ENCODE measurements at regions not wholly inside any gene's neighbourhood (a gene's known extent, or its start where the extent isn't known, plus 50 kb on each side); places are given as distances from the start of the nearest gene placed in this dataset.

- TF ChIP-seq CTCF (IDR thresholded peaks at IDR 0.05): no peak
- no peak for TF ChIP-seq POLR2A (IDR thresholded peaks at IDR 0.05)
- no peak for TF ChIP-seq POLR2AphosphoS5 (IDR thresholded peaks at IDR 0.05)
- no peak for TF ChIP-seq EP300 (IDR thresholded peaks at IDR 0.05)
Observed at GRCh38 chr5:135208555-135208902, 174.5 kb upstream of the PITX1 start.
